ENCODE measurements at regions not wholly inside any gene's neighbourhood (a gene's known extent, or its start where the extent isn't known, plus 50 kb on each side); places are given as distances from the start of the nearest gene placed in this dataset.
"Not testable (repeated sequence)": the region's sequence is repeated elsewhere in the genome, so short reads cannot be mapped to it uniquely, and the experiment has no call there.

DNA sequence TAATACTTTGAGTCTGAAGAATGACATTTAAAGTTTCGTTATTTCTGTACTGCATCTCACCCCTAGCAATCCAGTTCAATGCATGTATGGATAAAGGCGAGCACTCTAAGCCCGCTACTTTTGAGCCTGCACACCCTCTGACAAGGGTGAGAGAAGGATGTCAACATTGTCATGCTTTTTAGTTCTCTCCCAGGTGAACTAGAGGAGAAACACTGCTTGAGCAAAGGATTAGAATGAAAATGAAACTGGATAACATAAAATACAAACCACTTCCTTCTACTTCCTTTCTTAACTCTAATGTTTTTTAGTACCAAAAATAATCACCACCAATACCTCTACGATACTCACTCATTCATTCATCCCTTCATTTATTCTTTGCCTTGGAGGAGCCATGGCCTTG lies 588.7 kb upstream of the NR2F2 start:
- DNase-seq, result no peak

DNA sequence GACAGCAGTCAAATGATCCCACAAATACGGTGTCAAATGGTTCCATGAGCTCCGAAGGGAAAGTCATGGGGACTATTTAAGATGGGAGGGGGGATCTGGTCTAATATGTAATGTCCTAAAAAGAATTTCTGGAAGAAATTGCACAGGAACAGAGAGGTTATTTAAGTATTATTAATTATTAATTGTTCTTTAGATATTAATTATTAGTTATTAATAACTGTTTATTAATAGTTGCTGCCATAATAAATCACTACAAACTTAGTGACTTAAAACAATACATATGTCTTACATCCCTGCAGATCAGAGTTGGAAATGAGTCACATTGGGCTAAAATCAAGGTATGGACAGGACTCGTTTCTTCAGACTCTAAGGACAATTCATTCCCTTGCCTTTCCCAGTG lies 588.2 kb upstream of the NR2F2 start:
- no peak for DNase-seq

DNA sequence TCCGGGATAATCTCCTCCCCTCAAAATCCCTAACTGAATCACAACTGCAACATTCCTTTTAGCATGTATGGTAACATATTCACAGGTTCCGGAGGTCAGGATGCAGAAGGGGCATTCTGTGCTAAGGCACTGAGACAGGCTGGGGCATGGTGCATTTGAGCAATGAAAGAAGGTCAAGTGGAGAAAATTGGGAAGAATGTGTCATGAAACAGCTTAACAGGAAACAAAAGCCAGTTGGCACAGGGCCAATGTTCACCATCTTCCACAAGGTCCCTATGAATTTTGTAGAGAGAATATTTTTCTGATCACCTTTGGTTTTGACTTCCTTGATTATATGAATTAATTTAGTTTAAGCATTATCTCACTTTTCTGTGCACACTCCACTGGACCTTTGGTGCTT lies 587.7 kb upstream of the NR2F2 start:
- no peak for DNase-seq

DNA sequence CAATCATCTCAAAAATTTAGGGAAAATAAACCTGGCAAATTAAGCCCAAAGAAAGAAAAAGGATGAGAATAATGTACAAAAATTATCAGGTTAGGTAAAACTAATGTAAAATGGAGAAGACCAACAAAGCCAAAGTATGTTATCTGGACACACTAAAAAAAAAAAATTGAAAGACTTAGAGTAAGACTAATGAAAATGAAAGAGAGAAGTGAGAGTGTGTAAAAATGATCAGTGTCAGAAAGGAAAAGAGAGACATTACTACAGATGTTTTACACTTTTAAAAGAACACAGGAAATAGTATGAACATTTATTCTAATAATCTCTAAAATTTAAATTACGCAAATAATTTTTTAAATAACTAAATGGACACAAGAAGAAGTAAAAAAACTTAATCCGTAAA lies 573.3 kb upstream of the NR2F2 start:
- DNase-seq, result no peak

DNA sequence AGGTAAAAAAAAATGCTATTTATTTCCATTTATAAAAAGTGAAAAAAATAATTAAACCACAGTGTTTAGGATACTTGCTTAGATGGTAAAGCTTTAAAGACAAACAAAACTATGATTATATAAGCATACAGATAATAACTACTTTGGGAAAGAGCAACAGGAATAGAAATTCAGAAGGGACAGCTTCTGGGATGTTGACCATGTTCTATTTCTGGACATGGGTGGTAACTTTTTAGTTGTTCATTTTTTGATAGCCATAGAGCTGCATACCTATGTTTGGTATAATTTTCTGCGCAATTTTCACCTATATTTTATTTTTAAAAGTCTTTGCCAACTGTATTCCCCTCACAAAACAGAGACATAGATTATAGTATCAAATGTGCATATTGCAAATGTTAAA lies 572.0 kb upstream of the NR2F2 start:
- no peak for DNase-seq

DNA sequence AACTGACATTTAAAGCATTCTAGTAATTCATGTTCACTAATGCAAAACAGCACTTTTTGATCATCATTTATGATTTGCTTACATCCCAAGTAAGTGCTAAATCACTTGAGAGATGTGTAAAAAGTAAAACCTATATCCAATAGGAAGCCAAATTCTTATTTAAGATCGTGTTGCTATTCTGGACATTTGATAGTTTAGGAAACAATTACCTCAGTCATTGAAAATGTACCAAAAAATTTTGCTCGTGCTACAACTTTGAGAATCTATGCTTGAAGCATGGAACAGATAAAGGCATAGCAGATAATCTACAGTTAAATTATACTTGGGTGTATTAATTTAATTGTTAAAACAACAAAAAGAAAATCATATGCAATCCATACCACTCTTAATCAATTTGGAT lies 571.6 kb upstream of the NR2F2 start:
- DNase-seq, result no peak

DNA sequence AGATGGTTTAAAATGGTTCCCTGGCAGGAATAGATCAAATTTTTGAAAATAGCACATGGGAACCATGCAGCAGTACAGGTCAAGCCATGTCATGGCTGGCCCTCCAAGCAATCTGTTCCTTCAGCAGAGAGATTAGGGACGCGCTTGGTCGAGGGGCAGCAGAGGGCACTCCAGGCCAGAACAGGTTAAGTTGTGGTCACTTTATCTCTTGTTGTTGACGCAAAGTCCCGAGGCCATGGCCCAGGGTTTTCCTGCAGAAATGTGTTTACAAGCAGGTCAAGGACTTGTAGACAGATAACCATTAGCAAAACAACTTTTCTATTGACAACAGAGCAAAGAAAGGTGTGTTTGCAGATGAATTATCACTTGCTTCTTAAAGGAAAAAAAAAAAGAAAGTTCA lies 570.0 kb upstream of the NR2F2 start:
- DNase-seq, result no peak

DNA sequence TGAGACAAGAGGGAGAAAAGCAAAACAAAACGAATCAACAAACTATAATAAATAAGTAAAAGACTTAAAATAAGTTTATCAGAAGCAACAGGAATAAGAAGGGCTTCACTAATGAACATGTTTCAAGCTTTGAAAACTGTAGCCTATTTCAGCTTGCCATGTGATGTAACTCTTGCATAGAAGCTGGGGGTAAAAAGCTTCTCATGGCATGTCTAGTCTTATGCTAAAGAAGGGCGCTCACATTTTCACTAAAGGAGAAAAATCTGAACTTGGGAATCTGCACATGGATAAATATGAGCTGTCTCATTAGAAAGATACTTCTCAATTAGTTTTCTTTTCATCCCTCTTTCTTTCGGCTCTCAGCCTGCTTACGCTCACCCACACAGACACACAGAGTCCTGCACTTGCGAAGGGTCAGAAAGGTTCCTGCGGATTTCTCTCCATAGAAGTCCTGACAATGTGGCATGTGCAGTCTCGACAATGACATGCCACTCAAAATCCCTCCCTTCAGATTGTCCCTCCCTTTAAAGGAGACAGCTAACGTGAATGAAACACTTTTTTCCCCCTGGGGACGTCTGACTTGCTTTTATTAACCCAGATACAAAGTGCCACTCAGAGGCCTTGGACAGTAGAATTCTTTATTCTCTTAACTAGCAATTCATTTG lies 568.9 kb upstream of the NR2F2 start:
- DNase-seq, result no peak

DNA sequence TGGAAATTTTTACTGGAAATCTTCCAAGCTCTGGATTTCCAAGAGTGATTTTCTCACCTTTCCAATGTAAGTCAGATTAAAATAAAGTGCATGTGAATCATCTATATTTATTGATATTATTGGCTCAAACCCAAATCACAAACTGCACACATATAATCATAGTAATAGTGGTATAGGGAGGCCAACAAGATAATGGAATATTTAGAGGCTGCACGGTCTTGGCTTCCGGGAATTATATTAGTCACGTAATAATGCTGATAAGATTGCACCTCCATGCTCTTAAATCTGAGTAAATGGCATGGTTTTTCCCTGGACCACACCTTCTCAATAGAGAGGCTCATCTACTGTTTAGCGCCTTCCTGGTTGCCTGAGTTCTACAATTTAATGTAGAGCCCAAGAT lies 567.1 kb upstream of the NR2F2 start:
- no peak for DNase-seq

DNA sequence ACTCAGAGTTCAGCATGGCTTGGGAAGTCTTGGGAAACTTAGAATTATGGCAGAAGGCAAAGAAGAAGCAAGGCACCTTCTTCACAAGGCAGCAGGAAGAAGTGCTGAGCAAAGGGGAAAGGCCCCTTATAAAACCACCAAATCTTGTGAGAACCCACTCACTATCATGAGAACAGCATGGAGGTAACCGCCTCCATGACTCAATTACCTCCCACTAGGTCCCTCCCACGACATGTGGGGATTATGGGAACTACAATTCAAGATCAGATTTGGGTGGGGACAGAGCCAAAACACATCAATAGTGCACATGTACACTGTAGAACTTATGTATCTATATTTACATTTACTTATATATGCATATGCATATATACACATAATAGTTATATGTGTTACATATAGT lies 565.3 kb upstream of the NR2F2 start:
- no peak for DNase-seq

DNA sequence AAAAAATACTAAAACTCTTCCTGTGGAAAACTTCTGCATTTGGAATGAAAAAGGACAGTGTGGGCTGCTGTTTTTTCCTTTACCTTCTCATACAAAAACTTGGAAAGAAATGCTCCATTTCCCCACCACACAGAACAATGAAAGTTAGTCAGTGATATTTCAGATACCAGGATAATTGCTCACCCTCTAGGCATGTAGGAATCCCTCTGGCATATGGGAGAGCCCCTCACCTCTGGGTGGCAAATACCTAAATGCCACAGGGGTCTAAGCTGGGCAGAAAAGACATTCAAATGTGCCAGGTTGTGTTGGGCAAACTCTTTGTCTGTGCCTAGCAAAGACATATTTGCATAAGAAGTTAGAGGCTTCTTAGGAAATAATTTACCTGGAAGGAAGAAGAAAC lies 560.3 kb upstream of the NR2F2 start:
- DNase-seq, result no peak

DNA sequence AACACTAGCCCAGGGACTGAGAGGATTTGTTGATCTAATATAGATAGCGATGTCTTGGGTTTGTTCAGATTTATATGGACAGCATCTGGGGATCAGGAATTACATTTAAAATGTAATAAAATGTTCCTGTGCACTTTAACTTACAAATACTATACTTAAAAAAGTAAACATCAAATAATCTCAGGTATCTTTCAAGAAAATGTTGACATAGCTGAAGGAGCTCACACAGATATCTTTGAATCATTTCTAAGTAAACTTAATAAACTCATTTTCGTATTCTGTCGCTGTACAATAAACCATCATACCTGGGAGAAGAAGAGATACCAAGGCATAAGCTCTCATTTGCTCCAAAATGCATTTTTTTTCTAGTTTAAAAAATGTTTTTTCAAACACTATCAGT lies 557.5 kb upstream of the NR2F2 start:
- DNase-seq, result no peak

DNA sequence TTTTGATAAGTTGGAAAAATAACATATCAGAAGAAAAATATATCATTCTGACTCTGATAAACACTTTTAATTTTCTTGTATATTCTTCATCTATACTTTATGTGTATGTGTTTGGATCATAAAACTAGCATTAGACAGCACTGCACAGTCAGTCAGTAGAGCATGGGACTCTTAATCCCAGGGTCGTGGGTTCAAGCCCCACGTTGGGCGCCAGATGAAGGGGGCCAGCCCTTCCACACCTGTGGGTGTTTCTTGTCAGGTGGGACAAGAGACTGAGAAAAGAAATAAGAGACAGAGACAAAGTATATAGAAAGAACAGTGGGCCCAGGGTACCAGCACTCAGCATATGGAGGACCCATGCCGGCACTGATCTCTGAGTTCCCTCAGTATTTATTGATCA lies 546.0 kb upstream of the NR2F2 start:
- DNase-seq, result no peak

DNA sequence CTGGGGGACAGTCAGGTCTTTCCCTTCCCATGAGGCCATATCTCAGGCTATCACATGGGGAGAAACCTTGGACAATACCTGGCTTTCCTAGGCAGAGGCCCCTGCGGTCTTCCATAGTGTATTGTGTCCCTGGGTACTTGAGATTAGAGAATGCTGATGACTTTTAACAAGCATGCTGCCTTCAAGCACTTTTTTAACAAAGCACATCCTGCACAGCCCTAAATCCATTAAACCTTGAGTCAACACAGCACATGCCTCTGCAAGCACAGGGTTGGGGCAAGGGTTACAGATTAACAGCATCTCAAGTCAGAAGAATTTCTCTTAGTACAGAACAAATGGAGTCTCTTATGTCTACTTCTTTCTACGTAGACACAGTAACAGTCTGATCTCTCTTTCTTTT lies 545.2 kb upstream of the NR2F2 start:
- not testable (repeated sequence) for DNase-seq

DNA sequence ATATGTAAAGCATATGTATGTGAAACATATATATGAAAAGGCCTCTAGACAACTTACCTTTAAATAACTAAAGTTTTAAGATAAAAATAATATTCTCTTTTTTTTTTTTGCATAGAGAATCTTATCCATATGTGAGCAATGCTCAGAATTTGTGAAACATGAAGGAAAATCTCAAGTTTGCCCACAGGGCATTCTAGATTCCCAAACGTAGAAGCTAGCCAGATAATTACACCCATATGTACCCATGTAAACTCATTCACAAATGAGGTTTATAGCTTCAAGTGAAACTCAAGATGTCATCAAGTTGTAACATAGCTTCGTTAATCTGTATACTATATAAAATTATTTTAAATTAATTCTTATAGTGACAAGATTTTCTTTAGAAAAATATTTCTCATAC lies 537.3 kb upstream of the NR2F2 start:
- DNase-seq, result no peak

DNA sequence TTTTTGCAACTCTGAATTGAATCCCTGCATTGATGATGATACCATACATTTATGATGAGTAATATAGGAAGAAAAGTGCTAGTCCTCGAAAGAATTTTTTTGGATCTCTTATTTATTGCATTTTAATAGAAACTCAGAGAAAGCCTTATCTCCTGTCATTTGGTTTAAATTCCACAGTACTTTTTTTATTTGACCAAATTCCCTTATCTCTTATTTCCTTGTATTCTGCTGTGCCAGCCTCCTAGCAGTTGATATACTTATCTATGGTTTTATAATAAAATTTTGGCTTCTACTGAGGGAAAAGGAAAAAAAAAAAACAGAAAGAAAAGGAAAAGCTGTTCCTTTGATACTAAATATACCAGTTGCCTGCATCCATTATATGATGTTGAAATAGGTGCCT lies 535.1 kb upstream of the NR2F2 start:
- DNase-seq, result no peak

DNA sequence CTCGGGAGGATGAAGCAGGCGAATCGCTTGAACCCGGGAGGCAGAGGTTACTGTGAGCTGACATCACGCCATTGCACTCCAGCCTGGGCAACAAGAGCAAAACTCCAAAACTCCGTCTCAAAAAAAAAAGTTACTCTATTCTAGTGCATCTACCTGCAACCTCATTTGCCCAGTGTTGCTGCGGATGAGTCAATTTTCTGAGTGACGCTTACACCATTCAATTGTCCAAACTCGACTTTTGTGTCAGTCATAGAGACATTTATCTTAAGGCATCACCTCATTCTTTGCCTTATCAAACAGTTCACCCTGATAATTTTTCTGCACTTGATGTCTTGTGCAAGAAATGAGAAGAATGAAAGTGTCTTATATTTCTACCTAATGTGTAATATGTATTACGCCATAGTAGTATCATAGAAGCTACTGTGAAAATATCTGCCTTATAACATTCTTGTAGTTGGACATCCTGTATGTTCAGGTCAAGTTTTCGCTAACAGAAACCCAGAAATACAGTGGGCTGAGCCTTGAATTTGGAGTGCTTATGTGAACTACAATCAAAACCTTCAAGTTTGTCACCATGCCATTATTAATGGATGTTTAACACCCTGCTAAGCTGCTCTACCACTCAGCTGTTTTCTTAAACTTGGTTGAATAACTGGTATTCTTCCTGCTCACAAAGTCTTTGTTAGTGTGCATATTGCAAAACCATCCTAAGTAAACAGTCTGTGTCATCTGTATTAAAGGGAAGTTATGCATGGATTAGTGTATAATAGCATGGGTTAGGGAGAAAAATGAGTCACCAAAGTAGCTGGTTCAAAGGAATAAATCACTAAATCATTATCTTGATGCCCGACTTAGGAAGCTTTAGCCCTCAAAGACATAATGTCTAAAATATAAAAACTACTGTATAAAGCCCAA lies 531.0 kb upstream of the NR2F2 start:
- no peak for DNase-seq

DNA sequence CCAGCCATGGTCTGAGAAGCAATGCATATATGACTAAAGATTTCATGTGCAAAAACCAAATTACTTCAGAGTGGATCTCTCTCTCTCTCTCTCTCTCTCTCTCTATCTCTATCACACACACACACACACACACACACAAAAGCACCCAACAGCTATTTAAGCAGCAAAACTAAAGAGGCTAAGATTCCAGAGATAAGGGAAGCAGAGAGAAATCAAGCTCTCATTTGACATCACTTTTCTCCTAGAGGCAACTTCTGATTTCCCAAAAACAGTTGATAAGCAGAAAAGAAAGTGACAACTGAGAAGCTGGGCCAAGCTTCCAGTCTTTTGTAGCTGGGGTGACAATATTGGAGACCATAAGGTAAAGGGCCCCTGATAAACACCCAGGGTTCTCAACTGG lies 526.0 kb upstream of the NR2F2 start:
- no peak for DNase-seq

DNA sequence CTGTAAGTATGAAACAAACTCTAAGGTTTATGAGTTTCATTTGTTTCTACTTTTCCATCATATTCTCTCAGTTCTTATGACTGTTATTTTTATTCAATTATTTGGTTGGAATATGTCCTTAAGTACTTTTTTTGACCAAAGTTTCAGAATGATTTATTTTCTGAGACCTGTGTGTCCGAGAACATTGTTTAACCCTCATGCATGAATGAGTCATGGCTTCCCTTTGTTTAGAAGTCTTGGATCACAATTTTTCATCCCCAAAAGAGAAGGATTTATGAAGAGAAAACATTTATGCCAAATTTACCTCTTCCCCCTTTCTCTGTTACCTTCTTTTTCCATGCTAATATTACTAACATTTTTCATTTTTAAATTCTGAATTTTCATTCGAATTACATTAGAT lies 518.0 kb upstream of the NR2F2 start:
- no peak for DNase-seq

DNA sequence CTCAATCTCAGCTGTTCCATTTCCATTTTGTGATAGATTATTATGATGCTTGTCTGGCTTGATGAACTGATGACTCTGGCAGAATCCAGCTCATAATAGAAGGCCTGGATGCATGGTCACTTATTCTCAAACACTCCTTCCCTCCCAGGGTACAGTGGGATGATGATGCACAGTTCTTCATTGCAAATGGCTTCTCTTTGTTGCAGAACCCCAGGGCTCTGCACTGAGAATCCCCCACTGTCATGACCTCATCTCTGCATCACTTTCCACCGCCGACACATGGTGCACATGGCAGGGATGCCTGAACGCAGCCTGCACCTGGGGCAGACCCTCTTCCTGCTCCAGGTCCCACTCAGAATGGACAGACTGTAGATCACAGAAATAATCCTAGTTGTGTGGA lies 515.6 kb upstream of the NR2F2 start:
- DNase-seq, result no peak

DNA sequence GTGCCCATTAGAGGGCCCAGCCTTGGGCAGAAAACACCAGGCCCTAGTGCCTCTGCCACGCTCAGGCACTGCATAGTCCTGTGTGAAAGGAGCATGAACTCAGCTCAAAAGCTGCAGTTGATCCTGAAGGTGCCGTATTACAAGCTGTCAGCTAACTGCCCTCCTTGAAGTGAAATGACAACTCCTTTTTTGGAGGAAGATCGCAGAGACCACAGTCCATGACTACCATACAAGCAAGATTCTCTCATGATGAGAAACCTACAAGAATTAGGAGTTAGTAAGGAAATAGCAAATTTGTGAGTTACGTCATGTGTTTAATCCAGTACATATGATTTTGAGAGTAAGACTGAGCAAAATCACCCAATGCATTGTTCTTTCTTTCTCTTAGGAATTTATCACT lies 513.9 kb upstream of the NR2F2 start:
- DNase-seq, result no peak

DNA sequence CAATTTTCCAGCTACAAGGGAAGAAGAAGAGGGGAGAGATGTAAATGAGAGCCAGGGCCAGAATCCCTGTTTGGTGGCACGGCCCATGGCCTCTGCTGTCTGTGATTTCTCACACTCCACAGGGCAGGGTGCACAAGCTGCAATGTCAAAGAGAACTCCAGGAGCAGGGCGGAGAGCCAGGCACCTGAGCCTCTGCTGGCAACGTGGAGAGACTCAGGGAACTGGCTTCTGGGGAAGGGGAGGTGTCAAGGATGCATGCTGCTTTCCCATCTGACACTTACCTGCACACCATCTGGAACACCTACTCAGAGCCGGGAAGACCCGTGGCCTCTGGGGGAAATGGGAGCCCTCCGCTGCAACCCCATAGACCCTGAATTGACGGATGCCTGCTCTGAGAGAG lies 507.5 kb upstream of the NR2F2 start:
- no peak for DNase-seq

DNA sequence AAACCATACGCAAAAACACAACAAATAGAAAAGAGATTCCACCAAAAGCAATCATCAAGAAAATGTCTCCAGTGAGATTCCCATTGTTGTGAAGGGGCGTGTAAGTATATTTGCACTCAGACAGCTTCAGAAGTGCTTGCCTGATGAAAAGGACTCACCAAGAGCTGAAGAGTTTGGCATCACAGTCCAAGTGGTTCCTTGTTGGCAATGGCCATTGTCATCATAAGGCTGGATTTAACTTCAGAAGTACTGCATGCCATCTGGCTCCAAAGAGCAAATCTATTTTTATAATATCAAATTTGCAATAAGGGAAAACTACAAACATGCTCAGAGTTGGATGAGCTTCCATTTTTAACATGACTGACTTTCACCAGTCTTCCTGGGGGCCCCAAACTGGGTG lies 505.3 kb upstream of the NR2F2 start:
- DNase-seq, result no peak

DNA sequence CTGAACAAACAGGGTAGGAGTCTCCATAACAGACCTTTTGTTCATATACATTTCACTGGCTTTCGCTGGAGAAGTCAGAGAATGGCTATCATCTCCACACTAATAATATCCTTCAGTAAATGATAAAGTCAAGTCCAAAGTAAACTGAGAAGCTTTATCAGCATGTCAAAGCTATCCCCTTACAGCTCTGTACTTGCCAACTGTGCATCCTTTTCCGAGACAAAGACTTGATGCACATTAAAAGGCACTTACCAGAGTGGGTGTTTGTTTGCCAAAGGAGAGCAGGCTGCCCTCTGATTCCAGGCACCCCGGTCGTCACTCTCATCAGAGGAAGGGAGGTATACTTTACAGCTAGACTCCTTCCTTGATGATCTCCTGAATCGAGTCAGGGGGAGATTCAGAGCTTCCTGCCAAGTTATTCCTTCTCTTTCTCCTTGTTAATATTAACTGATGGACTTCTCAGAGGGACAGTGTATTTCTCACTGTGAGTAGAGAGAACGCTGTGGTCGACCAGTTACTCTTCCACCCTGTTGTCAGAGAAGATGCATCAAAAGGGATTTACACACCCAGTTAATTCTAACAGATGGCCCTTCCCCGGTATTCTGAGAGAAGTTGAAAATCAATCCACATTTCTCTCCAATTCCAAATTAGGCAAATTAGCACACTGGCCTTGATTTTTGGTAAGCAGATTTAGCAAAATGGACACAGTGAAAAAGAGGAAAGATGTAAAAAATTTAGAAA lies 504.7 kb upstream of the NR2F2 start:
- DNase-seq, result no peak
